NCI-H2227 (cell line): ENCODE measurements at regions not wholly inside any gene's neighbourhood (a gene's known extent, or its start where the extent isn't known, plus 50 kb on each side); places are given as distances from the start of the nearest gene placed in this dataset.
"Not testable (repeated sequence)": the region's sequence is repeated elsewhere in the genome, so short reads cannot be mapped to it uniquely, and the experiment has no call there.

Source experiments
- DNase-seq: peaks from one replicate; lab custom pipeline; 2025; ENCODE audit not compliant: unreplicated experiment; lab: John Stamatoyannopoulos, UW

DNA sequence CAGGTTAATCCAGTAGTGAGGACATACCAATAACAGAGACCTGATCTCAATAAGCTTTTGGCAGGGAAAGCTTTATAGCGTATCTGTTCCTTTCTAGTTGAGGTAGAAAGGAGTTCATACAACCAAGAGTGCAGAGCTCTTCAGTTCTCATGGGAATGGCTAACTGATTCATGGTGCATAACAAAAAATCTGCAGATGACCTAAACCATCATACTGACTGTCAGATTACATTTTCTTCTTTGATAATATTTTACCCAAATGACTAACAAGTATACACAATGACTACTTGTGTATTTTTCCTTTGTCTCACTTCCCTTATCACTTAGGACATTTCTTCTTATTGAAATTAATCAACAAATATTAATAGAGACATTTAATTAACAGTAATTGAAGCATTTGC is 140.0 kb upstream of the SERTAD2 start:
- DNase-seq: no peak

DNA sequence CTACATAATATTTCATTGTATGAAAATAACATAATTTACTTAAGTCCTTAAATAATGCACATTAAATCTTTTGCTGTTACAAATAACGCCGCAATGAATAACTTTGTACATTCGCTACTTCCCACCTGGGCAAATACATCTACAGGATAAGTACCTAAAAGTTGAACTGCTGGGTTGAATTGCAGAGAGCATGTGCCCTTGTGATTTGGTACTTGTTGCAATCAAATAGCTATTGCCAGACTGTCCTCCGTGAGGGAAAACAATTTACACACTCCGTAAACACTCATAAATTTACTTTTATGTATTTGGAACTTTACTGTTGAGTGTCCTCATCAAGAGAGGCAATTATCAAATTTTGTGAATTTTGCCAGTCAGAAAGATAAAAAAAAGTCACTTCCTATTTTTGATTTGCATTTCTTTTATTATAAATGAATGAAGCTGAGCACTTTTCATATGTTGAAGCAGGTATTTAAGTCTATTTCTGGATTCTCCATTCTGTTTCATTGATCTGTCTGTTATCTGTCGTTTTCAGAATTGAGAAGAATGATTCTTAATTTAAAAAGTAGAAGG is 140.8 kb upstream of the SERTAD2 start:
- no peak for DNase-seq

DNA sequence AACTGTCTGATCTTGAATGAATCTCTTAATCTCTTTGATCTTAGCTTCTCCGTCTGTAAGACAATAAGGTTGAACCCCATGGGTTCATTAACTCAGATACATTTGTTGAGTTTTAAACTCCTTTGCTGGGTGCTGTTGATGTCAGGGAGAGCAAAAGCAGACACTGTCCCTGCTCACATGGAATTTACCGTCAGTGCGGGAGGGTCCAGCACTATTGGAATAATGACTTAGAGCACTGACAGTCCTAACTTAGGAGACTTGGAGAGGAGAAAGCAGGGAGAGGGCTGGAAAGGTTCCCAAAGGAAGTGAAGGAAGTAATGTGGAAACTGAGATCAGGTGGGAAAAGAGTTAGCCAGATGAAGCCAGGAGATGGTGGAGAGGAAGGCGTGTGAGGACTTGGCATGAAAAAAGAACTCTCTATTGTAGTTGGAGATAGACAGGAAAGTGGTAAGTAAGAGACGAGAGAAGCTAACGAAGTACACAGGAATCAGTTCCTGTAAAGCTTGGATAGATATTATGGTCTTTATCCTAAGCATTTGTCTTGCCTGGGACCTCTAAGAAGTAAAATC is 141.4 kb upstream of the SERTAD2 start:
- DNase-seq: no peak

DNA sequence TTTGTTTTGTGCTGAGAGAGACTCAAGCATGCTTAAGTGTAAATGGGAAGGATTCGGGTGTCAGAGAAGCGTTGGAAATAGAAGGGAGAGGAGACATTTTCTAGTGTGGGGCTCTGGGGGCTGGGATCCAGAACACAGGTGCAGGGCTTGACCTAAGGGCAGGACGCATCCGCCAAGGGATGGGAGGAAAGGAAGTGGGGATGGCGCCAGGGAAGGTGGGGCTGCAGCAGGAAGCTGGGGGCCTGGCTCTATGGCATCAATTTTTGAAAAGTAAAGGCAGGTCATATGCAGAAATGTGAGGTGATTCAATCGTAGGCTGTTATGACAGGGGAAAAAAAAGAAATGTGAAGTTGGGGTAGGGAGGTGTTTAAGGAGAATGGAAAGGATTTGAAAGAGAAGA is 143.2 kb upstream of the SERTAD2 start:
- no peak for DNase-seq

- no peak for DNase-seq
Observed at GRCh38 chr2:64797881-64798575, 144.3 kb upstream of the SERTAD2 start.

DNA sequence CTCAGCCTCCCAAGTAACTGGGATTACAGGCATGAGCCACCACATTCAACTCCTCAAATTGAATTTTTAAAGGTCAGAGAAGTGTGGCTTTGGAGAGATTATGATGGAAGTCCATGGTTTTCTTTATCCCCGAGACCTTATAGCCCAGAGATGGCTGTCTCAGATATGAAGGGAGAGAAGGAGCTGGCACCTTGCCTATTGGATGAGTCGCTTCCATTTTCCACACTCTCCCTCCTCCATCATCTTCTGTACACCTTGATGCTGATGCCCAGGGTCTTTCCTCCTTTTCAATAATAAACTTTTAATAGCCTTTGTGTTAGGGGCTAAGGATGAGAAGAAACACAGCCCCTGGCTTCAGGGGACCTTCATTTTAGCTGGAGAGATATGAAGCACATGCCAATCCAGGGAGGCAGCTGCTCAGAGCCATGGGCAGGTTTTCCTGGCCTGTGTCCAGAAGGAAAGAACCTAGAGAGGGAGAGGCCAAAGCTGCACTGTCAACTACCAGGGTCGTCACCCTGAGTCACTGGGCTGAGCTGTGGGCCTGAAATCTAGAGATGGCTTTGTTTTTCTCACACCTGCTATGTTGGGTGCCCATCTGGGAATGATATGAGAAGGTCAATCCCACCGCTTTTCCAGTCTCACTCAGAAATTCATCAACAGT is 146.0 kb upstream of the SERTAD2 start:
- no peak for DNase-seq

GRCh38 chr2:64803776-64804175 is 150.1 kb upstream of the SERTAD2 start:
- no peak for DNase-seq

GRCh38 chr2:64804651-64805050 is 150.9 kb upstream of the SERTAD2 start:
- DNase-seq: no peak

- no peak for DNase-seq
Observed at GRCh38 chr2:64807417-64807816, 153.7 kb upstream of the SERTAD2 start.

DNA sequence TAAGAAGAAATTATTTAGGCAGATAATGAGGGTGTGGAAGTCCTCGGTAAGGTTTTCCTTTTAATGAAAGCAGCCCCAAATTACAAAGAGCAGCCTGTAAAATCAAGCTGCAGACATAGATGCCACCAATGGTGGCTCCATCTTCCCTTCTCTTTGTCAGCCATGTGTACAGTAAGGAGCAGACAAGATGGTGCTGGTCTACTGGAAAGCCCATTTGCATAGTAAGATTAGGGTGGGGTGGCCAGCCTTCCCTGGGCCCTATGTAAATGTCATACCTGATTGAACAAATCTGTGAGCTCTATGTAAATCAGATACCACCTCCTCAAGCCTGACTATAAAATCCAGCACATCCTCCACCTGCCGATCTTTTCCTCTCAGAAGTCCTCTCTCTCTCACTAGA is 154.4 kb upstream of the SERTAD2 start:
- no peak for DNase-seq

- no peak for DNase-seq
Observed at GRCh38 chr2:64808754-64809153, 155.0 kb upstream of the SERTAD2 start.

GRCh38 chr2:64809216-64809615 is 155.5 kb upstream of the SERTAD2 start:
- DNase-seq: no peak

- DNase-seq: no peak
Observed at GRCh38 chr2:64812285-64812684, 158.6 kb upstream of the SERTAD2 start.

- DNase-seq: no peak
Observed at GRCh38 chr2:64814007-64814406, 160.3 kb upstream of the SERTAD2 start.

GRCh38 chr2:64816526-64816925 is 162.8 kb upstream of the SERTAD2 start:
- DNase-seq: not testable (repeated sequence)

GRCh38 chr2:64817453-64817852 is 163.7 kb upstream of the SERTAD2 start:
- no peak for DNase-seq

DNA sequence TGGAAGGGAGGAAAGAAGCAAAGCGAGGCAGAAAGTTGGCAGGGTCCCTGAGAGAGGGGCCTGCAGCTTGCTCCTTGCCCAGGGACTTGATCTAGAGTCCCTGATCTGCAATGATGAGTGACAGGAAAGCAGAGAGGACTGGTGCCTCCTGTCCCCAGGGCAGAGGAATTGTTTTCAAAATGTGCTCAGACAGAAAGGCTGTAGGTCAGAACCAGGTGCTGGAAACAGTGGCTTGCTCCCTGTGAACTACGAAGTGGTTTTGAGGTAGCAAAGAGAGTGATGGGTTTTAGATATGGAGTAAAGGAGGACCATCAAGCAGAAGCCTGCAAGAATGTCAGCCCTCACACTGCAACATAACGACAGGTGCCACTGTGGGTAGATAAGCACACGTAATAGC is 164.9 kb upstream of the SERTAD2 start:
- no peak for DNase-seq

GRCh38 chr2:64819361-64819760 is 165.6 kb upstream of the SERTAD2 start:
- DNase-seq: no peak

DNA sequence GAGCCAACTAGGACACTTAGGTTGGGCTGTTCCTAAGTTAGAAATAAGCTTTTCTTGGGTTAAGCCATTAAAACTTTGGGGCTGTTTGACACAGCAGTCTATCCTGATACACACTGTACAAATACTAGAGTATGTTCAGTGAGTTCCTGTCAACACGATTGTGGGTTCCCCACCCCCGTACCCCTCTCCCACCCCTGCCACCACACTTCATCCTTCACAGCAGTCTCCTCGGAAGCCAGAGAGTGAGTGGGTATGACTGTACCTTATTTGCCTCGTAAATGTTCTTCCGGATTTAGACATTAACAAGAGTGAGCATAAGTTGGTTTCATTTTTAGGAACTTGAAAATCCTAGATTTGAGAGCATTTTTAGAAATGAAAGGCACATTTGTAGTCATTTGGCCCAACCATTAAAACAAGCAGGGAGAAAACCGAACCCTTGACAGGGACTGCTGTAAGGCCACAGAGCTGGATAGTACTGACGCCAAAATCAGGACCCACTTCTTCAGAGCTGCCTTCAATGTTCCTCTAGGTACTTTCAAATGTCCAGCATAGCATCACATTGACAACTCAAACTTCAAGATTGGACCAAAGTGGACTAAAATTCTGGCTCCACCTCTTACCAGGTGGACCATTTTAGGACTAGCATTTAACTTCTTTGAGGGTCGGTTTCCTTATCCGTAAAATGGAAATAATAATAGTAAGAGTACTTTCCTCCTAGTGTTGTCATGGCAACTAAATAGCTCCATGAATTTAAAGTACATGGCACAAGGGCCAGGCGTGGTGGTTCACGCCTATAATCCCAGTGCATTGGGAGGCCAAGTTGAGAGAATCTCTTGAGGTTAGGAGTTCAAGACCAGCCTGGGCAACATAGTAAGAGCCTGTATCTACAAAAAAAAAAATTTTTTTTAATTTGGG is 166.3 kb upstream of the SERTAD2 start:
- DNase-seq: no peak

- no peak for DNase-seq
Observed at GRCh38 chr2:64820901-64821300, 167.2 kb upstream of the SERTAD2 start.

GRCh38 chr2:64823794-64824193 is 165.4 kb upstream of the SLC1A4 start:
- DNase-seq: no peak
